ENCODE measurements at regions not wholly inside any gene's neighbourhood (a gene's known extent, or its start where the extent isn't known, plus 50 kb on each side); places are given as distances from the start of the nearest gene placed in this dataset.

DNA sequence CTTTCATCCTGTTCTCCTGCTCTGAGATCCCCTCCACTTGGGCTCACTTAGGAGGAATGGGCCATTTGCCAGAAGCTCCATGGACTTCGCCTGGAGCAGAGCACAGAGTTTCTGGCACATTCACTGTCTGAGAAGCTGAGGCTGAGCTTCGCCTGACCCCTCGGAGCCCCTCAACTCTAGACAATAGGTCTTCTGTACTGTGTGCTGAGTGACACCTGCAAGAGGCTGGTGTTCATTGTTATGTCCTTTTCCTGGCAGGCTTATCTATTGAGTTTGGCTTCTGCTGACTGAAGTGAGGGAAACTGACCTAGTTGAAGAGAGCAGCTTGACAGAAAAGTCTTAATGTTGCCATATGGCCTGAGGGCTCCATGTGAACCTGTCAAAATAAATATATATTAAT, 124.3 kb downstream of the EHF start:
- TF ChIP-seq BHLHE40 (IDR thresholded peaks at IDR 0.05; ENCODE audit: borderline replicate concordance) (no peak), SP1 (IDR thresholded peaks at IDR 0.05) (no peak), SUZ12 (IDR thresholded peaks at IDR 0.05) (no peak), ELF4 (IDR thresholded peaks at IDR 0.05) (no peak), TARDBP (IDR thresholded peaks at IDR 0.05) (no peak), FOXK2 (IDR thresholded peaks at IDR 0.05) (no peak), NFRKB (IDR thresholded peaks at IDR 0.05) (no peak)

Measured in HEK293T (cell line).